ENCODE measurements at regions not wholly inside any gene's neighbourhood (a gene's known extent, or its start where the extent isn't known, plus 50 kb on each side); places are given as distances from the start of the nearest gene placed in this dataset.

GRCh38 chr5:106858616-106859015 lies 812.1 kb downstream of the EFNA5 start:
- Histone ChIP-seq H3K9me3 (no peaks in the 10 kb centered on the region), H3K9me2 (no peaks in the 10 kb centered on the region), H2AFZ (ENCODE audit: low read depth) (no peak overlapping the region), H3K4me3 (ENCODE audit: low read depth in 2 of 2, low read length in 1 of 2) (no peak overlapping the region), H3K27me3 (ENCODE audit: insufficient read depth) (no peaks in the 10 kb centered on the region), H3K4me1 (ENCODE audit: control insufficient read depth in 1 of 2, insufficient read depth in 2 of 2, low read depth in 1 of 2, low read length in 1 of 2) (peaks cover 0 to 6% of the 10 kb centered on the region in 2 experiments; a peak in 2 of 4 replicates), H3K36me3 (replicated peaks in 1 of 2; ENCODE audit: control insufficient read depth in 1 of 2, insufficient read depth in 2 of 2, low read length in 1 of 2) (no peaks in the 10 kb centered on the region), H3K27ac (ENCODE audit: low read depth in 2 of 2, low read length in 1 of 2) (no peak overlapping the region), H3F3A (replicated peaks; ENCODE audit: insufficient read depth) (no peaks in the 10 kb centered on the region), H3K79me2 (ENCODE audit: insufficient read depth) (no peaks in the 10 kb centered on the region), H4K20me1 (ENCODE audit: insufficient read depth) (no peaks in the 10 kb centered on the region), H3K9ac (no peak overlapping the region), H3K4me2 (no peak overlapping the region)
- CTCF ChIA-PET: no interaction called here
- WGBS (ENCODE audit: low lambda C conversion rate): 67% methylated on average over 2 of the region's 2 CpGs
- DNase-seq: no peak
- TF ChIP-seq GATA2 (CRISPR knock-in tag; IDR thresholded peaks at IDR 0.05): no peak
- no peak for TF ChIP-seq TEAD4 (IDR thresholded peaks at IDR 0.05; ENCODE audit: borderline replicate concordance, insufficient read depth)
- TF ChIP-seq MEF2A (IDR thresholded peaks at IDR 0.05; ENCODE audit: borderline replicate concordance, low read depth): no peak
- TF ChIP-seq FOXJ3 (CRISPR knock-in tag; IDR thresholded peaks at IDR 0.05): no peak
- TF ChIP-seq EZH2phosphoT487 (IDR thresholded peaks at IDR 0.05; ENCODE audit: borderline replicate concordance, low read depth): no peak
- TF ChIP-seq USF2 (IDR thresholded peaks at IDR 0.05; ENCODE audit: borderline replicate concordance, low read depth, low read length): no peak
- no peak for TF ChIP-seq RFX5 (IDR thresholded peaks at IDR 0.05; ENCODE audit: low read length)
- TF ChIP-seq PBX3 (IDR thresholded peaks at IDR 0.05): no peak
- no peak for TF ChIP-seq RXRA (IDR thresholded peaks at IDR 0.05; ENCODE audit: borderline replicate concordance, low read depth)
- no peak for TF ChIP-seq SMC3 (IDR thresholded peaks at IDR 0.05; ENCODE audit: low read depth, low read length)
- TF ChIP-seq GABPA (IDR thresholded peaks at IDR 0.05; ENCODE audit: low read depth): no peak
- TF ChIP-seq CTCF (IDR thresholded peaks at IDR 0.05): no peak
- TF ChIP-seq MAX (IDR thresholded peaks at IDR 0.05; ENCODE audit: low read depth): no peak
- POLR2A ChIA-PET: no interaction called here

- no peak for DNase-seq
- POLR2A ChIA-PET: no interaction called here
- Histone ChIP-seq H2AFZ (ENCODE audit: low read depth) (no peak overlapping the region), H3K27me3 (ENCODE audit: insufficient read depth) (no peaks in the 10 kb centered on the region), H4K20me1 (ENCODE audit: insufficient read depth) (no peaks in the 10 kb centered on the region), H3K79me2 (ENCODE audit: insufficient read depth) (no peaks in the 10 kb centered on the region), H3K4me1 (ENCODE audit: control insufficient read depth in 1 of 2, insufficient read depth in 2 of 2, low read depth in 1 of 2, low read length in 1 of 2) (no peaks in the 10 kb centered on the region; a peak in 1 of 4 replicates), H3K9me2 (no peaks in the 10 kb centered on the region), H3K9me3 (no peaks in the 10 kb centered on the region), H3K4me3 (ENCODE audit: low read depth in 2 of 2, low read length in 1 of 2) (no peak overlapping the region), H3K9ac (no peak overlapping the region), H3K27ac (ENCODE audit: low read depth in 2 of 2, low read length in 1 of 2) (no peak overlapping the region), H3K4me2 (no peak overlapping the region), H3F3A (replicated peaks; ENCODE audit: insufficient read depth) (no peaks in the 10 kb centered on the region), H3K36me3 (replicated peaks in 1 of 2; ENCODE audit: control insufficient read depth in 1 of 2, insufficient read depth in 2 of 2, low read length in 1 of 2) (no peaks in the 10 kb centered on the region)
- WGBS (ENCODE audit: low lambda C conversion rate): 60% methylated on average over 3 of the region's 3 CpGs
- CTCF ChIA-PET: interaction anchor here (0.7 kb wide), 1 partner anchor 21 kb away, joined by 3 read pairs; no protein-coding TSS in a partner anchor
- TF ChIP-seq TEAD4 (IDR thresholded peaks at IDR 0.05; ENCODE audit: borderline replicate concordance, insufficient read depth) (no peak), USF2 (IDR thresholded peaks at IDR 0.05; ENCODE audit: borderline replicate concordance, low read depth, low read length) (no peak), CHD2 (IDR thresholded peaks at IDR 0.05; ENCODE audit: low read length, partially characterized antibody) (no peak), MXI1 (IDR thresholded peaks at IDR 0.05; ENCODE audit: low read depth, low read length) (no peak), IRF3 (IDR thresholded peaks at IDR 0.05; ENCODE audit: low read depth, low read length) (no peak), RAD21 (IDR thresholded peaks at IDR 0.05; ENCODE audit: low read length) (no peak), USF1 (IDR thresholded peaks at IDR 0.05; ENCODE audit: borderline replicate concordance, low read depth) (no peak), ELF1 (IDR thresholded peaks at IDR 0.05) (no peak), TCF12 (IDR thresholded peaks at IDR 0.05) (no peak), SIN3A (IDR thresholded peaks at IDR 0.05; ENCODE audit: borderline replicate concordance, low read depth, low read length) (no peak), YY1 (IDR thresholded peaks at IDR 0.05; ENCODE audit: low read depth) (no peak), EZH2phosphoT487 (IDR thresholded peaks at IDR 0.05; ENCODE audit: borderline replicate concordance, low read depth) (no peak), FOXJ3 (CRISPR knock-in tag; IDR thresholded peaks at IDR 0.05) (no peak), MEF2A (IDR thresholded peaks at IDR 0.05; ENCODE audit: borderline replicate concordance, low read depth) (no peak)
Measured at GRCh38 chr5:106854922-106855321, 815.8 kb downstream of the EFNA5 start.
